ENCODE measurements at regions not wholly inside any gene's neighbourhood (a gene's known extent, or its start where the extent isn't known, plus 50 kb on each side); places are given as distances from the start of the nearest gene placed in this dataset.

DNA sequence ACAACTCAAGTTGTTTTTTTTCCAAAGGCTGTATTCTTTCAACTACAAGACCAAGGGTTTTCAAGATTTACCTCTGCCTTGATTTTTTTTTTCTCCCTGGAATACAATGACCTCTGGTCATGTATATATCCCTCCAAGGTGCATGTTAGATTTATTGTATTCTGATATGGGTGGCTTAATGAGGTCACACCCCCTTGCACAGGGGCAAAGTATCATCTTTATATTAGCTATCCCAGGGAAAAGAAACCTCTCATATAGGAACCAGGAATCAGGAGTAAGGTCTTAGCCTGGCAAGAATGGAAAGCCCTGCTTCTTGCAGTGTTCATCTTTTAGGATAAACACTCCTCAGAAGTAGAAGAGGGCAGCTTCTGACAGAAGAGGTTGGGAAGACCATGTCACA lies 516.9 kb upstream of the TENM4 start:
- TF ChIP-seq, protein P1, sequence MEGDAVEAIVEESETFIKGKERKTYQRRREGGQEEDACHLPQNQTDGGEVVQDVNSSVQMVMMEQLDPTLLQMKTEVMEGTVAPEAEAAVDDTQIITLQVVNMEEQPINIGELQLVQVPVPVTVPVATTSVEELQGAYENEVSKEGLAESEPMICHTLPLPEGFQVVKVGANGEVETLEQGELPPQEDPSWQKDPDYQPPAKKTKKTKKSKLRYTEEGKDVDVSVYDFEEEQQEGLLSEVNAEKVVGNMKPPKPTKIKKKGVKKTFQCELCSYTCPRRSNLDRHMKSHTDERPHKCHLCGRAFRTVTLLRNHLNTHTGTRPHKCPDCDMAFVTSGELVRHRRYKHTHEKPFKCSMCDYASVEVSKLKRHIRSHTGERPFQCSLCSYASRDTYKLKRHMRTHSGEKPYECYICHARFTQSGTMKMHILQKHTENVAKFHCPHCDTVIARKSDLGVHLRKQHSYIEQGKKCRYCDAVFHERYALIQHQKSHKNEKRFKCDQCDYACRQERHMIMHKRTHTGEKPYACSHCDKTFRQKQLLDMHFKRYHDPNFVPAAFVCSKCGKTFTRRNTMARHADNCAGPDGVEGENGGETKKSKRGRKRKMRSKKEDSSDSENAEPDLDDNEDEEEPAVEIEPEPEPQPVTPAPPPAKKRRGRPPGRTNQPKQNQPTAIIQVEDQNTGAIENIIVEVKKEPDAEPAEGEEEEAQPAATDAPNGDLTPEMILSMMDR (IDR thresholded peaks at IDR 0.05; ENCODE audit: low read length) = no peak
- no peak for TF ChIP-seq EZH2 (IDR thresholded peaks at IDR 0.05; ENCODE audit: borderline replicate concordance, low read length)

Measured in OCI-LY1 (cell line).